ENCODE measurements at regions not wholly inside any gene's neighbourhood (a gene's known extent, or its start where the extent isn't known, plus 50 kb on each side); places are given as distances from the start of the nearest gene placed in this dataset.
"Not testable (repeated sequence)": the region's sequence is repeated elsewhere in the genome, so short reads cannot be mapped to it uniquely, and the experiment has no call there.

DNA sequence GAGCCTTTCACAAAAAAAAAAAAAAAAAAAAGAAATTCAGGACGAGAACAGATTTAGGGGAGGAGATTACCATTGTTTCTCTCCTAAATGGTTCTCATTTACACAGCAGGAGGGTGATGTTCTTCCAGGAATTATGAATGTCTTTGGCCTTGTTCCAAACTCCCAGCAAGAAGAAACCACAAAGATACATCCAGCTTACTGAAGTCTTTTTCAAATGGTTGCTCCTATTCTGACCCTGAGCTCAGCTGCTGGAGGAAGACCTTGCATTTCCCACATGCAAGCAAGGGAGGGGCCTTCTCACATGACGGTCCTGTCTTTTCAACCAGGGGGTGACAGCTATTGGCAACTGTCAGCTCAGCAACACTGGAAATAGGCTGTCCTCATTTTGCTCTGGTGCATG lies 203.0 kb upstream of the VLDLR start:
- Histone ChIP-seq H3K9ac (ENCODE audit: low read depth, low read length) (no peak overlapping the region), H3K36me3 (ENCODE audit: insufficient read depth, low read length) (no peaks in the 10 kb centered on the region), H3K9me3 (ENCODE audit: control insufficient read depth, insufficient read depth, low read length) (no peaks in the 10 kb centered on the region), H3K4me1 (ENCODE audit: insufficient read depth, low read length) (peaks cover 21% of the 10 kb centered on the region)

GRCh38 chr9:2419347-2419746 lies 202.2 kb upstream of the VLDLR start:
- no peaks in the 10 kb centered on the region for H3K36me3 ChIP-seq (ENCODE audit: insufficient read depth, low read length)
- H3K9me3 ChIP-seq (ENCODE audit: control insufficient read depth, insufficient read depth, low read length) = no peaks in the 10 kb centered on the region
- H3K9ac ChIP-seq (ENCODE audit: low read depth, low read length) = no peak overlapping the region
- peaks cover 21% of the 10 kb centered on the region for H3K4me1 ChIP-seq (ENCODE audit: insufficient read depth, low read length)

DNA sequence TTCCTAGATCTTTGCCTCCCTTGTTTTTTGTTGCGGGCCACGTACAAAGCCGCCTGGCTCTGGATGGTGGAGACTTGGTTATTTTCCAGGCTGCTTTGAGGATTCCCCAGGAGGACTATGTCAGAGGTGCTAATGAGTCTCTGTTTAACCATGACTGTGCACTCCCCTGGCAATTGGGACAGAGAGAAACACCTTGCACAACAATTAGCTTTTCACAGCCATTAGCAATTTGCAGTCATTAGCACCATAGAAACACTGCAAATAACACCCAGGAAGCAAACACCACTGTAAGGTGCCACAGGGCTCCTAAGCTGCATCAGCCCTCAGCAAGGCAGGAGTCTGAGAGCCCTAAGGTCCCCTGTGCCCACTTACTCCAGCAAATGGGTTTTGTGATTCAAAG lies 201.0 kb upstream of the VLDLR start:
- Histone ChIP-seq H3K4me1 (ENCODE audit: insufficient read depth, low read length) (peaks cover 21% of the 10 kb centered on the region), H3K9ac (ENCODE audit: low read depth, low read length) (no peak overlapping the region), H3K9me3 (ENCODE audit: control insufficient read depth, insufficient read depth, low read length) (no peaks in the 10 kb centered on the region), H3K36me3 (ENCODE audit: insufficient read depth, low read length) (no peaks in the 10 kb centered on the region)

GRCh38 chr9:2424619-2425033 lies 197.0 kb upstream of the VLDLR start:
- Histone ChIP-seq H3K36me3 (ENCODE audit: insufficient read depth, low read length) (no peaks in the 10 kb centered on the region), H3K9me3 (ENCODE audit: control insufficient read depth, insufficient read depth, low read length) (no peaks in the 10 kb centered on the region), H3K9ac (ENCODE audit: low read depth, low read length) (no peak overlapping the region), H3K4me1 (ENCODE audit: insufficient read depth, low read length) (0 out of 2 replicates have a peak, but pooled peaks cover 8% of the 10 kb centered on the region)

DNA sequence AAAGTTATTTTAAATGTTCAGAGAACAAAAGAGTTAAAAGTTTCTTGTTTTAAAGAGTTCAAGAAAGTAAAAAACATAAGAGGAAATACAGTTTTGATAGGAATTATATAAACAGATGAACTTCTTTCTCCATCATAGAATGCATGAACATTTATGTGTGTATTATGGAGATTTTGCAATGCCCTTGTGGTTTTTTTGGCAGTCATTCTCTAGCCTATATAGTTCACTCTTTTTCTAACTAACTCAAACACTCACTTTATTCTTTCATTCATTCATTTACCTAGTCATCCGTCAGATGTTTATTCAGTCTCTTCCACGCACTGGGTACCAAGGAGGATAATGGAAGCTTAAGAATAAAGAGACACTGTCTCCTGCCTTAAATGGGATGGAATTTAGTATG lies 195.9 kb upstream of the VLDLR start:
- no peaks in the 10 kb centered on the region for H3K36me3 ChIP-seq (ENCODE audit: insufficient read depth, low read length)
- 0 out of 2 replicates have a peak, but pooled peaks cover 3% of the 10 kb centered on the region for H3K4me1 ChIP-seq (ENCODE audit: insufficient read depth, low read length)
- H3K9me3 ChIP-seq (ENCODE audit: control insufficient read depth, insufficient read depth, low read length) = no peaks in the 10 kb centered on the region
- no peak overlapping the region for H3K9ac ChIP-seq (ENCODE audit: low read depth, low read length)

DNA sequence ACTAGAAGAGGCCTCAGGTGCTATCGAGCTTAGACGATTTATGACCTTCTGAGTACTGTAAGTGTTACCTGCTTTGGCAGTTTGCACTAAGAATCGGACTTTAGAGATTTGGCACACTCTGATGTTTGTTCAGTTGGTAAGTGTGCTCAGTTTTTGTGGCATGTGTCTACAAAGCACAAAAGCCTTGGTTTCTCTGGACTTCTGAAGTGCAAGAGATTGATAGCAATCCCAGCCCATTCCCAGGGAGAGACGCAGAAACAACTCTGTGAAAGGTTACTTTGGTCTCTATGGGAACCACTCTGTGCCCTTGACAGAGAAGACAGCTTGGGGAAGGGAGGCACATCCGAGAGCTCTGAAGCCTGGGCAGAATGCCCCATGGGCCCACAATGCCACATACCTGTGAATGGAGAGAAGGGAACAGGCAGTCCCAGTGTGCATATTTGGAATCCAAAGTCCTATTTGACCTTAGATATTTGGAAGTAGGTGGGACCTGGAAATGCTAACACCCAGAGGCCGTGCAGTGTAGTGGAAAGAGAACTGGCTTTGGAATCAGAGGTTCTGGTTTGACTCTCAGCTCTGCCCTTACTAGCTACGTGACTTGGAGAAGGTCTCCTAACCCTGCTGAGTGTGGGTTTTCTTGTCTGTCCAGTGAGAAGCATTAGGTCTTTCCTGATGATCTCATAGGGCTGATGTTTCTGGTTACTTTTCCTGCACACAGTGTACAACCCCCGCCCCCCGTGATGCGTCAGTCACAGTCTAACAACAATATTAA lies 194.3 kb upstream of the VLDLR start:
- Histone ChIP-seq H3K36me3 (ENCODE audit: insufficient read depth, low read length) (no peaks in the 10 kb centered on the region), H3K9me3 (ENCODE audit: control insufficient read depth, insufficient read depth, low read length) (no peaks in the 10 kb centered on the region), H3K4me1 (ENCODE audit: insufficient read depth, low read length) (no peaks in the 10 kb centered on the region)

GRCh38 chr9:2439957-2440356 lies 181.6 kb upstream of the VLDLR start:
- Histone ChIP-seq H3K9me3 (ENCODE audit: control insufficient read depth, insufficient read depth, low read length) (peaks cover 29% of the 10 kb centered on the region; the same call in 1 of the 2 replicates), H3K9ac (ENCODE audit: low read depth, low read length) (no peak overlapping the region), H3K4me1 (ENCODE audit: insufficient read depth, low read length) (no peaks in the 10 kb centered on the region), H3K36me3 (ENCODE audit: insufficient read depth, low read length) (no peaks in the 10 kb centered on the region; the same call in 1 of the 2 replicates)

More for the DNA sequence above, 194.3 kb upstream of the VLDLR start:
- no peak overlapping the region for H3K9ac ChIP-seq (ENCODE audit: low read depth, low read length)

DNA sequence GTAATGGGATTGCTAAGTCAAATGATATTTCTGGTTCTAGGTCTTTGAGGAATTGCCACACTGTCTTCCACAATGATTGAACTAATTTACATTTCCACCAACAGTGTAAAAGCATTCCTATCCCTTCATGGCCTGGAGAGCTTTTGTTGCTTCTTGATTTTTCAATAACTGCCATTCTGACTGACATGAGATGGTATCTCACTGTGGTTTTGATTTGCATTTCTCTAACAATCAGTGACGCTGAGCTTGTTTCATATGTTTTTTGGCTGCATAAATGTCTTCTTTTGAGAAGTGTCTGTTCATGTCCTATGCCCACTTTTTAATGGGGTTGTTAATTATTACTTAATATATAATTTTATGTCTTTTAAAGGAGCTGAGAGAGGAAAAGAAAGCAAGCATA lies 177.7 kb upstream of the VLDLR start:
- peaks cover 26% of the 10 kb centered on the region; the same call in 1 of the 2 replicates for H3K9me3 ChIP-seq (ENCODE audit: control insufficient read depth, insufficient read depth, low read length)
- not testable (repeated sequence) for H3K36me3 ChIP-seq (ENCODE audit: insufficient read depth, low read length); H3K4me1 ChIP-seq (ENCODE audit: insufficient read depth, low read length); H3K9ac ChIP-seq (ENCODE audit: low read depth, low read length)

DNA sequence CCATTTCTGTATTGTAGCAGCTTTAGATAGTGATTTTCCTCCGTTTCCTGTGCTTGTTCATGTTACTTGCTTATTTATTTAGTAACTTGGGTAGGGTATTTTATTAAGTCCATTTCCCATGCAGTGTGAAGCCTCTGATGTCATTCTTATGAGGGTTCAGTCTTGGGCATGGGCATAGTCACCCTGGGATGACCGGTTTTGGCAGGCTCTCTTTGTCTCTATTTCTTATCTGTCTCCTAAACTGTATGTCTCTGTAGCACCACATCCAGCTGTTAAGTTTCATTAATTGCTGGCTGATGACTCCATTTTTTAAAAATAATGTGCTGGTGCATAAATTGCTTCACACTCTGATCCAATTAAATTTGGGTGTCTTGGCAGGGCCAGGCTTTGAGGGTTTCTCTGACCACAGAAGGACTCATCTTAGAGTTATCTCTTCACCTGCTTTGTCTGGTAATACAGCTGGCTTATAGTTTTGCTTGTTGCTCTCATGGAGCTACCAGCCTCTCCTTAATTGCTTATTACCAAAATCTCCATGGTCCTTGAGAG lies 173.3 kb upstream of the VLDLR start:
- no peaks in the 10 kb centered on the region for H3K4me1 ChIP-seq (ENCODE audit: insufficient read depth, low read length)
- no peaks in the 10 kb centered on the region for H3K9me3 ChIP-seq (ENCODE audit: control insufficient read depth, insufficient read depth, low read length)
- H3K36me3 ChIP-seq (ENCODE audit: insufficient read depth, low read length) = no peaks in the 10 kb centered on the region; the same call in 1 of the 2 replicates
- no peak overlapping the region for H3K9ac ChIP-seq (ENCODE audit: low read depth, low read length)

GRCh38 chr9:2453106-2453505 lies 168.5 kb upstream of the VLDLR start:
- peaks cover 2% of the 10 kb centered on the region; the same call in 1 of the 2 replicates for H3K9me3 ChIP-seq (ENCODE audit: control insufficient read depth, insufficient read depth, low read length)
- no peaks in the 10 kb centered on the region for H3K4me1 ChIP-seq (ENCODE audit: insufficient read depth, low read length)
- H3K9ac ChIP-seq (ENCODE audit: low read depth, low read length) = no peak overlapping the region
- H3K36me3 ChIP-seq (ENCODE audit: insufficient read depth, low read length) = no peaks in the 10 kb centered on the region; the same call in 1 of the 2 replicates

DNA sequence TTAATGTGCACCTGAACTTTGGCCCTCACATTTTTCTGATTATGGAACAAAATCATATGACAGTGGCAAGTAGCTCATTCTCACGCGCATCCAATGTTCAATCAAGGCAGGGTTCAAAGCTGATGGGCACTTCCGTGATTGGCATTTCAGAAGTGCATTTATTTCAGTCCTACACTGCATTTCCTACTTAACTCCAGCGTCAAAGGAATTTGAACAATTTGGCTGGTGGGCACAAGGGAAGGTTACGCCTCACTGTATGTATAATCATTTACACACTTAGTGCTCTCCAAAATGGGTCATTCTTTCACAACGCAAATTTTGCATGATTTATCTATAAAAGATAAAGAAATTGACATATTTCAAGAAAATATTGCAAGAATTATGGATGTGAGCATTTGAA lies 167.9 kb upstream of the VLDLR start:
- H3K9me3 ChIP-seq (ENCODE audit: control insufficient read depth, insufficient read depth, low read length) = peaks cover 2% of the 10 kb centered on the region; the same call in 1 of the 2 replicates
- H3K36me3 ChIP-seq (ENCODE audit: insufficient read depth, low read length) = no peaks in the 10 kb centered on the region; the same call in 1 of the 2 replicates
- H3K4me1 ChIP-seq (ENCODE audit: insufficient read depth, low read length) = no peaks in the 10 kb centered on the region
- no peak overlapping the region for H3K9ac ChIP-seq (ENCODE audit: low read depth, low read length)

- H3K4me1 ChIP-seq (ENCODE audit: insufficient read depth, low read length) = no peaks in the 10 kb centered on the region
- no peaks in the 10 kb centered on the region for H3K36me3 ChIP-seq (ENCODE audit: insufficient read depth, low read length)
- peaks cover 2% of the 10 kb centered on the region; the same call in 1 of the 2 replicates for H3K9me3 ChIP-seq (ENCODE audit: control insufficient read depth, insufficient read depth, low read length)
- no peak overlapping the region for H3K9ac ChIP-seq (ENCODE audit: low read depth, low read length)
These were observed 161.8 kb upstream of the VLDLR start for GRCh38 chr9:2459756-2460155.

DNA sequence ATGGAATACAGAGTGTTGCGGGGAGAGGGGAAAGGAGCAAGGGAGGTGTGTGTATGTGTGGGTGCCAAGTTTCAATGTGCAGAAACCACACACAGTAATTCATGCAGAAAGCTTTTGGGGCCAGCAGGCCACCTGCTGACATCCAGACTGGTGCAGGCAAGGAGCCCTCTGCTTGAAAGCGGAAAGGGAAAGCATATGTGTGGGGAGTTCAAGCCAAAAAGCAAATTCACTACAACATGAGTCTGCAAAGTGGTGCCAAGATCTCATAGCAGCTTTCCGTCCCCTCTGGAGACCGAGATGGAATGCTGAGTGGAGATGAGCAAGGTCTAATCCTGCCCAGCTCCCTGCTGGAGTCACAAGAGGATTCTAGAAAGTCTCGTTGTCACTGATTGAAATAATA lies 159.7 kb upstream of the VLDLR start:
- Histone ChIP-seq H3K9me3 (ENCODE audit: control insufficient read depth, insufficient read depth, low read length) (0 out of 2 replicates have a peak, but pooled peaks cover 2% of the 10 kb centered on the region), H3K36me3 (ENCODE audit: insufficient read depth, low read length) (no peaks in the 10 kb centered on the region), H3K4me1 (ENCODE audit: insufficient read depth, low read length) (no peaks in the 10 kb centered on the region; the same call in 1 of the 2 replicates), H3K9ac (ENCODE audit: low read depth, low read length) (no peak overlapping the region)

DNA sequence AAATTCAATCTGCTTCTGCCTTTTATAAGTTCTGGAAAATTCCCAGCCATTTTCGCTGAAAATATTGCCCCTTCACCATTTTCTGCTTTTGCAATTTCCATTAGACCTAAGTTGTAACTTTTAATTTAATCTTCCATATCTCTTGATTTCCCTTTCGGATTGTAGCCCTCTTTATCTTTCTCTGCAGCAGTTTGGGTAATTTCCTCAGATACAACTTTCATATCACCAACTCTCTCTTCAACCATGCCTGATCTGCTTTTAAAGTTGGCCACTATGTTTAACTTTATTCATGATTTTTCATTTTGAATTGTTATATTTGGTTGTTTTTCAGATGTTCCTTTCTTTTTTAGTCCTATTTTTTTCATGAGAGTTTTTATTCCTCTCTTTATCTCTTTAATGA lies 157.0 kb upstream of the VLDLR start:
- Histone ChIP-seq H3K9me3 (ENCODE audit: control insufficient read depth, insufficient read depth, low read length) (0 out of 2 replicates have a peak, but pooled peaks cover 2% of the 10 kb centered on the region), H3K9ac (ENCODE audit: low read depth, low read length) (no peak overlapping the region), H3K36me3 (ENCODE audit: insufficient read depth, low read length) (no peaks in the 10 kb centered on the region), H3K4me1 (ENCODE audit: insufficient read depth, low read length) (no peaks in the 10 kb centered on the region; the same call in 1 of the 2 replicates)

DNA sequence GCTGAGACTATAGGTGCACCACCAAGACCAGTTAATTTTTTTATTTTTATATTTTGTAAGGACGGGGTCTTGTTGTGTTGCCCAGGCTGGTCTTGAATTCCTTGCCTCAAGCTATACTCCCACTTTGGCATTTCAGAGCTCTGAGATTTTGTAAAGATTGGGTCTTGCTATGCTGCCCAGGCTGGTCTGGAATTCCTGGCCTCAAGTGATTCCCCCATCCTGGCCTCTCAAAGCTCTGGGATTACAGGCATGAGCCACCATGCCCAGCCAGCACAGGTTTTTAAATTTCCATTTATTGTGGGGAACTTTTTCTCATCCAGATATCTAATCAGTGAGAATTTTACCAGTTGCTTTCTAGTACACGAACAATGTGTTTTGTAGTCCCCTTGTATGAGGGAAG lies 156.1 kb upstream of the VLDLR start:
- Histone ChIP-seq H3K9ac (ENCODE audit: low read depth, low read length) (no peak overlapping the region), H3K36me3 (ENCODE audit: insufficient read depth, low read length) (no peaks in the 10 kb centered on the region), H3K4me1 (ENCODE audit: insufficient read depth, low read length) (no peaks in the 10 kb centered on the region; the same call in 1 of the 2 replicates), H3K9me3 (ENCODE audit: control insufficient read depth, insufficient read depth, low read length) (0 out of 2 replicates have a peak, but pooled peaks cover 2% of the 10 kb centered on the region)

Measured in ES-I3 (cell line).